ENCODE measurements at regions not wholly inside any gene's neighbourhood (a gene's known extent, or its start where the extent isn't known, plus 50 kb on each side); places are given as distances from the start of the nearest gene placed in this dataset.

DNA sequence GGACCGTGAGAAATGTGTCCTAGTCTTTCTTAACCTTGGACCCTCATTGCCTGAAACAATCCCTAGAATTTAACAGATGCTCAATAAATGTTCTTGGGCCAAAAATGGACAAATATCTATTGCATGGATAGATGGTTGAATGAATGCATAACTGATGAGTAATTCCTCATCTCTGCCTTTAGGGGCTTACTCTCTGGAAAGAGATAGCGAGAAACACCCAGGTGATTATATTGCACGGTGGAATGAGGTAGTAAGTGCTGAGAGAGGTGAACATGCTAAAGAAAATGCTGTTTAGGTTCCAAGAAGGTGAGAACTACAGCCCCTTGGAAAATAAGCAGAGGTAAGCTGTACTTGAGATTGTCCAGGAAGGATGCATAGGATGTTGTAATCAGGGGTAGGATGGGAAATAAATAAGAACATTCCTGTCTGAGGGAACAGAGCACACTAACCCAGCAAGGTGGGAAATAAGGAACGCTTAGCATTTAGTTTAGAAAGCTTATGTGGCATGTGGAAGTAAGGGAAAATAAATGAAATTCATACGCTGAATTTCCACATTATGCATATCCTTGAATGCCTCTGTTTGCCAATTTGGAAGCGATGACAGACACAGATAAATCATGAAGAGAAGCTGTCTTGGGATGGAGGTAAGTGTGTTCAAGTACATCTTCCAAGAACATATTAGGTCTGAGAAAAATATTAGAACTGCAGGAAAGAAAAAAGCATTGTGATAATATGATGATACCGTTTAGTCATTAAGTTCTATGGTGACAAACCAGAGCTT lies 426.6 kb downstream of the ARHGEF28 start:
- intact Hi-C loops (cut with micrococcal nuclease; ENCODE audit: unreplicated experiment) = loop anchor here (10.0 kb wide), 1 partner anchor 342 kb away; no protein-coding TSS in a partner anchor
- Mint-ChIP-seq H3K27me3 (ENCODE audit: unreplicated experiment) (no peaks in the 10 kb centered on the region), H3K4me3 (ENCODE audit: low read depth, unreplicated experiment) (no peak overlapping the region)

DNA sequence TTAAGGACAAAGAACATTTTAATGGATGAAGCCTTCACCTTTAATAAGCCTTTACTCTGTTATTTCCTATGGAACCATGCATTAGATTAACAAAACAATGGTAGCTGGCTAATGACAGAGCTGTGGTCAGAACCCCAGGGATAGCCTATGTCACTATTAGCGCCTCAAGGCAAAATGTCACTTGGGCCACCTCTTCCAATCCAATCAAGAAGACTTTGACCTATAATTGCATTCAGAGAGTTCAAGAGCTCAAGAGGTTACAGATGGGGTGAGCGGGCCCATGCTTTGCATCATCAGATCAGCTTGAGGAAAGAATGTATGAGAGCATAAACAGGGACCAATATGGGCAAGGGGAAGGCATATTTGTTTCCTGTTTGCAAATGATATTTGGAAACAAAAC lies 425.1 kb downstream of the ARHGEF28 start:
- Mint-ChIP-seq H3K27me3 (ENCODE audit: unreplicated experiment) (no peaks in the 10 kb centered on the region), H3K36me3 (ENCODE audit: insufficient read depth, unreplicated experiment) (no peaks in the 10 kb centered on the region), H3K9me3 (ENCODE audit: low read depth, unreplicated experiment) (no peaks in the 10 kb centered on the region), H3K4me1 (ENCODE audit: low read depth, unreplicated experiment) (no peaks in the 10 kb centered on the region), H3K4me3 (ENCODE audit: low read depth, unreplicated experiment) (no peak overlapping the region), H3K27ac (ENCODE audit: unreplicated experiment) (no peak overlapping the region)
- intact Hi-C loops (cut with micrococcal nuclease; ENCODE audit: unreplicated experiment) = loop anchor here (10.0 kb wide), 1 partner anchor 344 kb away; no protein-coding TSS in a partner anchor
- TF ChIP-seq, protein P1, sequence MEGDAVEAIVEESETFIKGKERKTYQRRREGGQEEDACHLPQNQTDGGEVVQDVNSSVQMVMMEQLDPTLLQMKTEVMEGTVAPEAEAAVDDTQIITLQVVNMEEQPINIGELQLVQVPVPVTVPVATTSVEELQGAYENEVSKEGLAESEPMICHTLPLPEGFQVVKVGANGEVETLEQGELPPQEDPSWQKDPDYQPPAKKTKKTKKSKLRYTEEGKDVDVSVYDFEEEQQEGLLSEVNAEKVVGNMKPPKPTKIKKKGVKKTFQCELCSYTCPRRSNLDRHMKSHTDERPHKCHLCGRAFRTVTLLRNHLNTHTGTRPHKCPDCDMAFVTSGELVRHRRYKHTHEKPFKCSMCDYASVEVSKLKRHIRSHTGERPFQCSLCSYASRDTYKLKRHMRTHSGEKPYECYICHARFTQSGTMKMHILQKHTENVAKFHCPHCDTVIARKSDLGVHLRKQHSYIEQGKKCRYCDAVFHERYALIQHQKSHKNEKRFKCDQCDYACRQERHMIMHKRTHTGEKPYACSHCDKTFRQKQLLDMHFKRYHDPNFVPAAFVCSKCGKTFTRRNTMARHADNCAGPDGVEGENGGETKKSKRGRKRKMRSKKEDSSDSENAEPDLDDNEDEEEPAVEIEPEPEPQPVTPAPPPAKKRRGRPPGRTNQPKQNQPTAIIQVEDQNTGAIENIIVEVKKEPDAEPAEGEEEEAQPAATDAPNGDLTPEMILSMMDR (IDR thresholded peaks at IDR 0.05; ENCODE audit: unreplicated experiment) = no peak
- BruUV-seq (replicated peaks) = no TSS peak
- no peak for DNase-seq
- CTCF ChIA-PET = no interaction called here

More for the DNA sequence above, 426.6 kb downstream of the ARHGEF28 start:
- CTCF ChIA-PET = interaction anchor here (0.6 kb wide), 1 partner anchor 32 kb away, joined by 4 read pairs; no protein-coding TSS in a partner anchor
- Mint-ChIP-seq H3K36me3 (ENCODE audit: insufficient read depth, unreplicated experiment) (no peaks in the 10 kb centered on the region), H3K4me1 (ENCODE audit: low read depth, unreplicated experiment) (peaks cover 8% of the 10 kb centered on the region), H3K9me3 (ENCODE audit: low read depth, unreplicated experiment) (no peaks in the 10 kb centered on the region), H3K27ac (ENCODE audit: unreplicated experiment) (no peak overlapping the region)
- TF ChIP-seq, protein P1 (IDR thresholded peaks at IDR 0.05; ENCODE audit: unreplicated experiment) = no peak
- no TSS peak for BruUV-seq (replicated peaks)
- no peak for DNase-seq

GRCh38 chr5:74044936-74045335 lies 418.9 kb downstream of the ARHGEF28 start:
- Mint-ChIP-seq H3K27ac (ENCODE audit: unreplicated experiment) (no peak overlapping the region), H3K4me1 (ENCODE audit: low read depth, unreplicated experiment) (no peaks in the 10 kb centered on the region), H3K27me3 (ENCODE audit: unreplicated experiment) (no peaks in the 10 kb centered on the region), H3K4me3 (ENCODE audit: low read depth, unreplicated experiment) (no peak overlapping the region), H3K9me3 (ENCODE audit: low read depth, unreplicated experiment) (no peaks in the 10 kb centered on the region), H3K36me3 (ENCODE audit: insufficient read depth, unreplicated experiment) (no peaks in the 10 kb centered on the region)
- intact Hi-C loops (cut with micrococcal nuclease; ENCODE audit: unreplicated experiment) = no loop called here
- TF ChIP-seq, protein P1 (IDR thresholded peaks at IDR 0.05; ENCODE audit: unreplicated experiment) = no peak
- CTCF ChIA-PET = interaction anchor here (0.6 to 0.7 kb wide), 2 partner anchors 9 to 101 kb away, joined by 3 to 4 read pairs; no protein-coding TSS in a partner anchor
- BruUV-seq (replicated peaks) = no TSS peak
- no peak for DNase-seq

DNA sequence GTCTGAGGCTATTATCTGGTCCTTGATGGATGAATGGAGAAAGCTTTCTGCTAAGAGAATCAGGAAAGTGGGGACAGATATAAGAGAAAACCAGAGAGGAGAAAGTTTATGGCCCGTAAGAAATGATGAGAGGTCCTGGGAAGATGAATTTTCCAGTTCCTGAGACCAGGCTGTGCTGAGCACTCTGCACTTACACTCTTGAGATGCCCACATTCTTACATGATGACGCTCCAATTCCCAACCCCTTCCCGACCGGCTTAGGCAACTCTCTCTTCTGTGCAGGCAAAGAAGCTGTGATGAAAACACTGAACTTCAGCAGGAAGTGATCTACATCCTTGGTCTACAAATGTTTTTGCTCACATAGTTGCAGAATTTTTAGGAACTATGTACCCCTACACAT lies 417.0 kb downstream of the ARHGEF28 start:
- Mint-ChIP-seq H3K27ac (ENCODE audit: unreplicated experiment) (no peak overlapping the region), H3K36me3 (ENCODE audit: insufficient read depth, unreplicated experiment) (no peaks in the 10 kb centered on the region), H3K4me3 (ENCODE audit: low read depth, unreplicated experiment) (no peak overlapping the region), H3K9me3 (ENCODE audit: low read depth, unreplicated experiment) (no peaks in the 10 kb centered on the region), H3K4me1 (ENCODE audit: low read depth, unreplicated experiment) (no peaks in the 10 kb centered on the region), H3K27me3 (ENCODE audit: unreplicated experiment) (no peaks in the 10 kb centered on the region)
- intact Hi-C loops (cut with micrococcal nuclease; ENCODE audit: unreplicated experiment) = no loop called here
- no peak for DNase-seq
- TF ChIP-seq, protein P1 (IDR thresholded peaks at IDR 0.05; ENCODE audit: unreplicated experiment) = no peak
- CTCF ChIA-PET = interaction anchor here (0.6 kb wide), 1 partner anchor 311 kb away, joined by 4 read pairs; no protein-coding TSS in a partner anchor
- BruUV-seq (replicated peaks) = no TSS peak

All from Calu3 (cell line).